Liver (tissue), 8 donors: ENCODE measurements at regions not wholly inside any gene's neighbourhood (a gene's known extent, or its start where the extent isn't known, plus 50 kb on each side); places are given as distances from the start of the nearest gene placed in this dataset.

Experiments
- DNase-seq: peaks from one replicate; pipeline ENCODE4 v3.0.0-alpha.2; 2017; ENCODE audit warnings: low spot score
- H3K27ac ChIP-seq, 2 donors: one replicate each; pipeline ENCODE4 v1.7.0; 2013; ENCODE audit warnings: inconsistent platforms in 2 of 2, low read length in 2 of 2, control low read depth in 1 of 2, low read depth in 1 of 2, mild to moderate bottlenecking in 1 of 2
- H3K27me3 ChIP-seq, 4 donors: one replicate each; pipeline versions ENCODE4 v1.6.1 to v1.7.0; 2013; ENCODE audit warnings: low read length in 3 of 4, inconsistent platforms in 1 of 4, mild to moderate bottlenecking in 1 of 4, moderate library complexity in 1 of 4; ENCODE audit not compliant: control insufficient read depth in 4 of 4, insufficient read depth in 4 of 4
- H3K36me3 ChIP-seq, 4 donors: one replicate each; pipeline versions ENCODE4 v1.6.1 to v1.7.0; 2013; ENCODE audit warnings: low read length in 3 of 4, mild to moderate bottlenecking in 3 of 4, low read depth in 1 of 4, moderate library complexity in 1 of 4; ENCODE audit not compliant: control insufficient read depth in 4 of 4, insufficient read depth in 3 of 4
- H3K4me1 ChIP-seq, 4 donors: one replicate each; pipeline versions ENCODE4 v1.6.1 to v1.7.0; 2013; ENCODE audit warnings: low read length in 3 of 4, mild to moderate bottlenecking in 3 of 4, moderate library complexity in 1 of 4; ENCODE audit not compliant: control insufficient read depth in 4 of 4, insufficient read depth in 4 of 4
- H3K4me3 ChIP-seq, 3 donors: one replicate each; pipeline versions ENCODE4 v1.6.1 to v1.7.0; 2013; ENCODE audit warnings: low read length in 3 of 3, control low read depth in 1 of 3, low read depth in 1 of 3, mild to moderate bottlenecking in 1 of 3
- H3K9ac ChIP-seq, 2 donors: one replicate each; pipeline ENCODE4 v1.7.0; 2013; ENCODE audit warnings: low read length in 2 of 2, mild to moderate bottlenecking in 2 of 2, moderate library complexity in 2 of 2, control low read depth in 1 of 2, low read depth in 1 of 2
- H3K9me3 ChIP-seq, 4 donors: one replicate each; pipeline versions ENCODE4 v1.6.1 to v1.7.0; 2013; ENCODE audit warnings: low read length in 3 of 4; ENCODE audit not compliant: control insufficient read depth in 4 of 4
- CTCF ChIP-seq: fragments of 150-350 bp; IDR thresholded peaks from 2 replicates; pipeline ENCODE4 v1.5.1; 2017; ENCODE audit warnings: improper control_type of control experiment, low read depth, low read length; ENCODE audit not compliant: missing input control
- FOXA1 ChIP-seq: IDR thresholded peaks from 2 replicates; pipeline ENCODE4 v1.6.1; 2016; ENCODE audit warnings: antibody characterized with exemption
- HNF4A ChIP-seq, 2 donors: conservative IDR thresholded peaks; 2 replicates each; pipeline ENCODE4 v1.6.1; 2016; ENCODE audit warnings: antibody characterized with exemption in 2 of 2, mild to moderate bottlenecking in 2 of 2
- HNF4G ChIP-seq: IDR thresholded peaks from 2 replicates; pipeline ENCODE4 v1.6.1; 2016; ENCODE audit warnings: antibody characterized with exemption
- NR2F2 ChIP-seq: IDR thresholded peaks from 2 replicates; pipeline ENCODE4 v1.6.1; 2016; ENCODE audit warnings: antibody characterized with exemption
- RAD21 ChIP-seq, 2 donors: IDR thresholded peaks; 2 replicates each; pipeline ENCODE4 v1.6.1; 2016; ENCODE audit warnings: antibody characterized with exemption in 2 of 2, mild to moderate bottlenecking in 2 of 2
- REST ChIP-seq: IDR thresholded peaks from 2 replicates; pipeline ENCODE4 v1.6.1; 2016; ENCODE audit warnings: antibody characterized with exemption, mild to moderate bottlenecking
- RXRA ChIP-seq, 2 donors: IDR thresholded peaks; 2 replicates each; pipeline ENCODE4 v1.6.1; 2017 to 2018; ENCODE audit warnings: antibody characterized with exemption in 2 of 2, mild to moderate bottlenecking in 1 of 2
- SP1 ChIP-seq: IDR thresholded peaks from 2 replicates; pipeline ENCODE4 v1.6.1; 2018; ENCODE audit warnings: antibody characterized with exemption, mild to moderate bottlenecking
- TAF1 ChIP-seq: conservative IDR thresholded peaks from 2 replicates; pipeline ENCODE4 v1.6.1; 2016; ENCODE audit warnings: antibody characterized with exemption, mild to moderate bottlenecking
- YY1 ChIP-seq: IDR thresholded peaks from 2 replicates; pipeline ENCODE4 v1.6.1; 2016; ENCODE audit warnings: antibody characterized with exemption, mild to moderate bottlenecking
- WGBS: extraction: QIAGEN DNeasy Blood & Tissue Kit; methylation state at CpG from one replicate; pipeline ENCODE4 v1.1.7; 2013; 5-methylcytosine and 5-hydroxymethylcytosine counted together
- TF ChIP-seq, protein P1 (sequence below): IDR thresholded peaks from 2 replicates; pipeline ENCODE4 v1.6.1; 2016; ENCODE audit warnings: antibody characterized with exemption
- TF ChIP-seq, protein P2 (sequence below): IDR thresholded peaks from 2 replicates; pipeline ENCODE4 v1.6.1; 2016; ENCODE audit warnings: antibody characterized with exemption
- donor health status: healthy.
- donor health status: healthy.
- donor health status: healthy.
- donor health status: healthy.
- donor health status: healthy.

DNA sequence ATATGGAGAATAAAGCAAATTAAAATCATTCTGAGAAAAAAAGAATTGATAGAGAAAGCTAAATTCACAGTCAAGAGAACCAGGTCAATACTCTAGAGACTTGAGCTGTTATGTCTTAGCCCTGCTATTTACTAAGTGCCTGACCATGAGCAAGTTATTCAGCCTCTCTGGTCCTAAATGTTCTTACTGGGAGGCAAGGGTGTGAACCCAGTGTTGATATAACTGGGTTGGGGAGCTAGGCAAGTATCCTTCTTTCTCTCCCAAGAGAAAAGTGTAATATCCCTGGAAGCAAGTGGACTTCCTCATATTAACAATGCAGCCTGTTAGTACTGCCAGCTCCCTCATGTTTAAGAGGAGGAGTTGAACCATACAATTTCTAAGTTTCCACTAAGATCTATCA lies 488.9 kb upstream of the RASGRP1 start (continued):
- TF ChIP-seq REST: no peak

DNA sequence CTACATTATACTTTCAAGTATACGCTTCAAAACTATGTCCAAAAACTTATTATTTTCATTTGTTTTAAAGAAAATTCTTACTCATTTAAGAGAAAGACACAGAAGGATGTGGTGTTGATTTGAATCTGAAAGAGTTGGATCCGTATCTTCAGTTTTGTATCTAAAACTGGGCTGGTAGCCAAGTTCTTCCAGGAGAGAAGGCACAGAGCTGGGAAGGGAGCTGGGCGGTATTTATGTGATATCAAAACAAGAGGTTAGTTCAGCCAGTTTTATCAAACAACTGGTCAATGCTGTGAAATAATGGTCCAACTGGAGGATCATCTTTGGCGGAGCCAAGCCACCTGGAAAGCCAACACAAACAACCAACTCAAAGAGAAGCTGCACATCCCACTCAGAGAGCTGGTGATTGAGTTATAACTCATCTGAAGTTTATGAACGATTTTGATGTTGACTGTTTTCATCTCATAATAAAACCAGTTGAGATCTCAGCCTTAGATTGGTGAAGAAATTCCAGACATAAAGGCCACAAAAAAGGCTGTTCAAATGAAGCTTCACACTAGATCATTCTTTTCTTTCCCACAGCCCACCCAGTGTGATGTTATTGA lies 489.6 kb upstream of the RASGRP1 start:
- Histone ChIP-seq H3K27me3 (no peaks in the 10 kb centered on the region), H3K27ac (no peak overlapping the region), H3K4me3 (no peak overlapping the region), H3K4me1 (no peaks in the 10 kb centered on the region), H3K9me3 (peaks cover 0 to 3% (median 0%) of the 10 kb centered on the region in 4 donors), H3K36me3 (no peaks in the 10 kb centered on the region), H3K9ac (no peak overlapping the region)
- 78% methylated on average over 5 of the region's 5 CpGs for WGBS
- DNase-seq: no peak
- TF ChIP-seq NR2F2 (no peak), CTCF (no peak), FOXA1 (no peak), HNF4G (no peak), HNF4A (conservative IDR thresholded peaks at IDR 0.05) (no peak), YY1 (no peak), TAF1 (no peak), SP1 (no peak), RAD21 (IDR thresholded peaks at IDR 0.05) (no peak), RXRA (IDR thresholded peaks at IDR 0.05) (no peak), REST (no peak)
- TF ChIP-seq, protein P1, sequence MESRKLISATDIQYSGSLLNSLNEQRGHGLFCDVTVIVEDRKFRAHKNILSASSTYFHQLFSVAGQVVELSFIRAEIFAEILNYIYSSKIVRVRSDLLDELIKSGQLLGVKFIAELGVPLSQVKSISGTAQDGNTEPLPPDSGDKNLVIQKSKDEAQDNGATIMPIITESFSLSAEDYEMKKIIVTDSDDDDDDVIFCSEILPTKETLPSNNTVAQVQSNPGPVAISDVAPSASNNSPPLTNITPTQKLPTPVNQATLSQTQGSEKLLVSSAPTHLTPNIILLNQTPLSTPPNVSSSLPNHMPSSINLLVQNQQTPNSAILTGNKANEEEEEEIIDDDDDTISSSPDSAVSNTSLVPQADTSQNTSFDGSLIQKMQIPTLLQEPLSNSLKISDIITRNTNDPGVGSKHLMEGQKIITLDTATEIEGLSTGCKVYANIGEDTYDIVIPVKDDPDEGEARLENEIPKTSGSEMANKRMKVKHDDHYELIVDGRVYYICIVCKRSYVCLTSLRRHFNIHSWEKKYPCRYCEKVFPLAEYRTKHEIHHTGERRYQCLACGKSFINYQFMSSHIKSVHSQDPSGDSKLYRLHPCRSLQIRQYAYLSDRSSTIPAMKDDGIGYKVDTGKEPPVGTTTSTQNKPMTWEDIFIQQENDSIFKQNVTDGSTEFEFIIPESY: no peak
- TF ChIP-seq, protein P2, sequence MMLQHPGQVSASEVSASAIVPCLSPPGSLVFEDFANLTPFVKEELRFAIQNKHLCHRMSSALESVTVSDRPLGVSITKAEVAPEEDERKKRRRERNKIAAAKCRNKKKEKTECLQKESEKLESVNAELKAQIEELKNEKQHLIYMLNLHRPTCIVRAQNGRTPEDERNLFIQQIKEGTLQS: no peak
